Left kidney (tissue), 1 donor: ENCODE measurements at regions not wholly inside any gene's neighbourhood (a gene's known extent, or its start where the extent isn't known, plus 50 kb on each side); places are given as distances from the start of the nearest gene placed in this dataset.
"Not testable (repeated sequence)": the region's sequence is repeated elsewhere in the genome, so short reads cannot be mapped to it uniquely, and the experiment has no call there.

ENCODE experiments used
- DNase-seq: peaks from one replicate; pipeline ENCODE4 v3.0.0-alpha.2; 2013

DNA sequence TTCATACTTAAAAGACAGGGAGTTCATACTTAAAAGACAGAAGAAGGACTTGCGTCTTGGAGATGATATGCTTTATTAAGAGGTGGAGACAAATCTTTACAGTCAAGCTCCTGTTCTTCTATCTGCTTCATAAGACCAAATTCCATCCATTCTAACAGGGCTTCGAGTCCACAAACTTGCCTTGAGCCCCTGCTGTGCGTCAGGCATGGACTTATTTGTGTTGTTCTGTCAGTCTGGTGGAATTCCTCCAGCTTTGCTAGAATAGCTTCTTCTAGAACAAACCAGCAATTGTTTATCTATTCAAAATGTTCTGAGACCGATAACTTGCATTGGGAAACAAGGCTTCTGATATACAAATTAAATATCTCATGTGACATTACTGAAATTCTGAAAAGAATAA is 73.9 kb upstream of the SOX11 start:
- DNase-seq: no peak

DNA sequence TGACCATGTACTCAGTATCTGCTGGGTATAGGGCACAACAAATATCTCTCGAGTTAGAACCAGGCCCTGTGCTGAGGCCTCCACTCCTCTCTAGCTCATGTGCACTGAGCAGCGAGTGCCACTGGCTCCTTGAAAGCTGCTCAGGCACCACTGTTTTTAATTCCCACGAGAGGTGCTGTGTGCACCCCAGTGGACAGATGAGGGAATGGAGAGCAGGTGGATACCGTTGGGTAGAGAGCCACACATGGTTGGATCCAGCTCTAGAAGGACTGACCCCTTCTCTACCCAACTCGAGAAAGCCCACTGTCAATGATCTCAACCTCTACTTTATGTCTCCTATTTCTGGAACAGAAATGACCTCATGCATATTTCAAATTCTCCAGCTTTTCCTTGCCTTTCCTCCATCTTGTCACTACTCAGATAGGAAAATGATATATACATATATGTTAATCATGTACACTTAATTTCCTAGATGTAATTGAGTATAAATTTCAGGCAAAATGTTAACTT is 66.6 kb upstream of the SOX11 start:
- not testable (repeated sequence) for DNase-seq

DNA sequence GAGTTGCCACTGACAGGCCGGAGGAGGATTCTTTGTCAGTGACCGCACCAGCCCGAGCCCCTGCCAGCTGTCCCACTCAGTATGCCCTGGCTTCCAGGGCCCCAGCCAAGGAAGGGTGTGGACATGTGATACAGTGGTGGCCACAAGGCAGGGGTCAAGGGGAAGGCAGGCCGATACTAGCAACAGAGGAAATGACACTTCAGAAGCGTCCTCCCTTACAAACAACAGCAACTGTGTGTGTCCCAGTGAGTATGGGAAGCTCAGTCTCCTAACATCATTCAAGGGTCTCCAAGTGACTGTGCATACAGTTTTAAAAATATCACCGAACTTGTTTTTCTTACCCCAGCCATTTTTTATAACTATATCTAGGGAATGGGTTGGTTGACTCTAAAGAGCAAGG is 63.7 kb upstream of the SOX11 start:
- DNase-seq: not testable (repeated sequence)

DNA sequence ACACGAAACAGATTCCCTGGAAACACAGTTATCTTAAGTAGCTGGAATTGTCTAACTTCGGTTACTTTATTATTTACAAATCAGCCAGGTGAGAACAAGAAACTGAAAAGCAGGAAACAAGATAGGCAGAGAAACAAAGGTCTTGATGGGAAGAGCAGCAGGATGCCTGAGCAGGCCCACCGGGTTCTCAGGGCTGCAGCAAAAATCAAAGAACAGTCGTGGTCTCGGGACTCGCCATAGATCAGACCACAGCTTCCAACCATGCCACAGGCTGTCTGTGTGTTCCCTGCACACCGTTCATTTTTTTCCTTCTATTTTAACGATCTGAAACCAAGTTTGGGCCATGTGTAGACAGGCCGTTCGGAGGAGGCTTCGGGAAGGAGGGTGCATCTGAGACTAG is 62.7 kb upstream of the SOX11 start:
- DNase-seq: not testable (repeated sequence)

DNA sequence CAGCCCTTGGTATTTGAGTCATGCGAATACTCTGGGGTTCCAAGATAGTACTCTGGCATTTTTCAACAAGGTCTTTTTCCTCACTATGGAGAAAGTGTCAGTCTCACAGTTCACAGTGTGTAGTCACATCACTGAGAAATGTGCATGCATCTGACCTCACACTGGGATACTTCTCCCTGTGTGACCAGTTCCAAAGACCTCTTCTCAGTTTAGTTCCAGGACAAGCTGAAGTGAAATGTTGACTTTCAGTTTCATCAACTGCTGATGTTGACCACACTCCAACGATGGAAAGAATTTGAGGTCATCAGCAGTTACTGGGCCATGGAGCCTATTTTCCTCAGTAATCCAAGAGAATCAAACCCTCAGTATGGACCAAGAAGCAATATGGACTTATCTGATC is 55.1 kb upstream of the SOX11 start:
- DNase-seq: not testable (repeated sequence)
